Embryonic facial prominence (tissue), 1 donor: ENCODE measurements at regions not wholly inside any gene's neighbourhood (a gene's known extent, or its start where the extent isn't known, plus 50 kb on each side); places are given as distances from the start of the nearest gene placed in this dataset.

Experiments used
- DNase-seq: peaks from one replicate; pipeline ENCODE4 v3.0.0-alpha.2; 2016; ENCODE audit errors: extremely low spot score

- no peak for DNase-seq
Measured at GRCh38 chr3:22587446-22587845, 615.7 kb upstream of the UBE2E2 start.

GRCh38 chr3:22593638-22594037, 609.5 kb upstream of the UBE2E2 start:
- DNase-seq: no peak

GRCh38 chr3:22594990-22595389, 608.1 kb upstream of the UBE2E2 start:
- no peak for DNase-seq

GRCh38 chr3:22606461-22606860, 596.7 kb upstream of the UBE2E2 start:
- no peak for DNase-seq

- DNase-seq: no peak
Measured at GRCh38 chr3:22606938-22607337, 596.2 kb upstream of the UBE2E2 start.

- DNase-seq: no peak
Measured at GRCh38 chr3:22608093-22608492, 595.0 kb upstream of the UBE2E2 start.

GRCh38 chr3:22608721-22609120, 594.4 kb upstream of the UBE2E2 start:
- DNase-seq: no peak

- no peak for DNase-seq
Measured at GRCh38 chr3:22609139-22609538, 594.0 kb upstream of the UBE2E2 start.

- no peak for DNase-seq
Measured at GRCh38 chr3:22612927-22613326, 590.2 kb upstream of the UBE2E2 start.

- no peak for DNase-seq
Measured at GRCh38 chr3:22615790-22616189, 587.3 kb upstream of the UBE2E2 start.

- no peak for DNase-seq
Measured at GRCh38 chr3:22617372-22617771, 585.8 kb upstream of the UBE2E2 start.

- no peak for DNase-seq
Measured at GRCh38 chr3:22620498-22620897, 582.6 kb upstream of the UBE2E2 start.

GRCh38 chr3:22621205-22621809, 581.8 kb upstream of the UBE2E2 start:
- DNase-seq: no peak

GRCh38 chr3:22627993-22628499, 575.1 kb upstream of the UBE2E2 start:
- no peak for DNase-seq

GRCh38 chr3:22632536-22632935, 570.6 kb upstream of the UBE2E2 start:
- DNase-seq: no peak

GRCh38 chr3:22634433-22634832, 568.7 kb upstream of the UBE2E2 start:
- no peak for DNase-seq

- DNase-seq: no peak
Measured at GRCh38 chr3:22659651-22660475, 543.3 kb upstream of the UBE2E2 start.

GRCh38 chr3:22660606-22661005, 542.5 kb upstream of the UBE2E2 start:
- DNase-seq: no peak

- no peak for DNase-seq
Measured at GRCh38 chr3:22661121-22661700, 541.9 kb upstream of the UBE2E2 start.

- DNase-seq: no peak
Measured at GRCh38 chr3:22665528-22665927, 537.6 kb upstream of the UBE2E2 start.

- DNase-seq: no peak
Measured at GRCh38 chr3:22666736-22667135, 536.4 kb upstream of the UBE2E2 start.

GRCh38 chr3:22671848-22672247, 531.3 kb upstream of the UBE2E2 start:
- no peak for DNase-seq

- no peak for DNase-seq
Measured at GRCh38 chr3:22684739-22685138, 518.4 kb upstream of the UBE2E2 start.
